ENCODE measurements at regions not wholly inside any gene's neighbourhood (a gene's known extent, or its start where the extent isn't known, plus 50 kb on each side); places are given as distances from the start of the nearest gene placed in this dataset.

GRCh38 chr2:224155371-224155770, 116.3 kb upstream of the SERPINE2 start:
- TF ChIP-seq RAD21 (IDR thresholded peaks at IDR 0.05 in 1 of 2, conservative IDR thresholded peaks at IDR 0.05 in 1 of 2; ENCODE audit: low read depth in 2 of 2, low read length in 2 of 2) (no peak), POLR2A (IDR thresholded peaks at IDR 0.05; ENCODE audit: control extremely low read depth in 1 of 2, low read depth in 2 of 2, low read length in 2 of 2) (no peak), JUND (IDR thresholded peaks at IDR 0.05; ENCODE audit: low read length) (no peak), TBP (IDR thresholded peaks at IDR 0.05; ENCODE audit: low read depth, low read length) (no peak), BRCA1 (IDR thresholded peaks at IDR 0.05; ENCODE audit: low read depth, low read length) (no peak)
- TF ChIP-seq, protein P1, sequence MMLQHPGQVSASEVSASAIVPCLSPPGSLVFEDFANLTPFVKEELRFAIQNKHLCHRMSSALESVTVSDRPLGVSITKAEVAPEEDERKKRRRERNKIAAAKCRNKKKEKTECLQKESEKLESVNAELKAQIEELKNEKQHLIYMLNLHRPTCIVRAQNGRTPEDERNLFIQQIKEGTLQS (IDR thresholded peaks at IDR 0.05; ENCODE audit: insufficient read depth, low read depth, low read length): no peak
- TF ChIP-seq, protein P2, sequence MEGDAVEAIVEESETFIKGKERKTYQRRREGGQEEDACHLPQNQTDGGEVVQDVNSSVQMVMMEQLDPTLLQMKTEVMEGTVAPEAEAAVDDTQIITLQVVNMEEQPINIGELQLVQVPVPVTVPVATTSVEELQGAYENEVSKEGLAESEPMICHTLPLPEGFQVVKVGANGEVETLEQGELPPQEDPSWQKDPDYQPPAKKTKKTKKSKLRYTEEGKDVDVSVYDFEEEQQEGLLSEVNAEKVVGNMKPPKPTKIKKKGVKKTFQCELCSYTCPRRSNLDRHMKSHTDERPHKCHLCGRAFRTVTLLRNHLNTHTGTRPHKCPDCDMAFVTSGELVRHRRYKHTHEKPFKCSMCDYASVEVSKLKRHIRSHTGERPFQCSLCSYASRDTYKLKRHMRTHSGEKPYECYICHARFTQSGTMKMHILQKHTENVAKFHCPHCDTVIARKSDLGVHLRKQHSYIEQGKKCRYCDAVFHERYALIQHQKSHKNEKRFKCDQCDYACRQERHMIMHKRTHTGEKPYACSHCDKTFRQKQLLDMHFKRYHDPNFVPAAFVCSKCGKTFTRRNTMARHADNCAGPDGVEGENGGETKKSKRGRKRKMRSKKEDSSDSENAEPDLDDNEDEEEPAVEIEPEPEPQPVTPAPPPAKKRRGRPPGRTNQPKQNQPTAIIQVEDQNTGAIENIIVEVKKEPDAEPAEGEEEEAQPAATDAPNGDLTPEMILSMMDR (IDR thresholded peaks at IDR 0.05; ENCODE audit: control extremely low read depth in 1 of 3, insufficient read depth in 1 of 3, low read depth in 1 of 3, low read length in 3 of 3): no peak
- TF ChIP-seq, protein P3, sequence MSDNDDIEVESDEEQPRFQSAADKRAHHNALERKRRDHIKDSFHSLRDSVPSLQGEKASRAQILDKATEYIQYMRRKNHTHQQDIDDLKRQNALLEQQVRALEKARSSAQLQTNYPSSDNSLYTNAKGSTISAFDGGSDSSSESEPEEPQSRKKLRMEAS (IDR thresholded peaks at IDR 0.05): no peak
